ENCODE measurements at regions not wholly inside any gene's neighbourhood (a gene's known extent, or its start where the extent isn't known, plus 50 kb on each side); places are given as distances from the start of the nearest gene placed in this dataset.

DNA sequence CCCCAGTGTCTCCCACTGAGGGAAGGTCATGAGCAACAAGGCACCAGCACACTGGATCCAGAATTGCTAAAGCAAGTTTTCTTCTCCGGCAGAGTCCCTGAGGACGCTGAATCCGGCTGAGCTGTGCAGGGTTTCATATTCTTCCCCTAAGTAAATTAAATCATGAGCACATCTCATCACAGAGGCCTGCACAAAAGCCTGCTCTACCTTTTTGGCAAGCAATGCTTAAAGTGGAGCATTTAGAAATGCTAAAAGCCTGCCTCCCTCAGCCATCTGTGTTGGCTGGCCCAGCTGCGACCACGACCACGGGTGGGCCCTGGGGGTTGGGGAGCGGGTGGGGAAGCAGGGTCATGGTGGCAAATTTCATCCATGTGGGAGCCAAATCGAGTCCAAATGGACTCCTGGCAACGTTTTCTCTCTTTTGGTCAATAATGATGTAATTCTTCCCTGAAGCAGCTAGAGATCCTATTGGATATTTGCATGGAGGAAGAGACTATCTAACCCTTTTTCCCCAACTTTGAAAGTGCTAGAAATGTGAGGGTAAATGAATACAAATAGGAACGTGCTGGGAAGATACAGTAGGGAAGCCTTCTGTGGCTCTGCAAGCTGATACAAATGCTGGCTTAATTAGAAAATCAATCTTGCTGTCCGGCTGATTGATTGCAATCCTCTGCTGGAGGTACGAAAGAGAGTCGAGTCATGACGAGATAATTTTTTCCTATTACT, 532.8 kb upstream of the TBL1XR1 start:
- Histone ChIP-seq H3K4me3 (ENCODE audit: low read depth, low read length) (no peak overlapping the region), H3K27me3 (ENCODE audit: control insufficient read depth, insufficient read depth, low read length) (no peaks in the 10 kb centered on the region), H3K79me2 (no peaks in the 10 kb centered on the region), H3K4me1 (peaks cover 34% of the 10 kb centered on the region), H3K36me3 (ENCODE audit: control insufficient read depth, insufficient read depth, low read length) (no peaks in the 10 kb centered on the region), H3K9me3 (ENCODE audit: control insufficient read depth, low read length) (no peaks in the 10 kb centered on the region), H3K27ac (peak overlapping the region; percentile 74), H3K4me2 (ENCODE audit: low read length) (no peak overlapping the region), H2AFZ (peak overlapping the region; percentile 45), H3K9ac (no peak overlapping the region)
- TF ChIP-seq, protein P1, sequence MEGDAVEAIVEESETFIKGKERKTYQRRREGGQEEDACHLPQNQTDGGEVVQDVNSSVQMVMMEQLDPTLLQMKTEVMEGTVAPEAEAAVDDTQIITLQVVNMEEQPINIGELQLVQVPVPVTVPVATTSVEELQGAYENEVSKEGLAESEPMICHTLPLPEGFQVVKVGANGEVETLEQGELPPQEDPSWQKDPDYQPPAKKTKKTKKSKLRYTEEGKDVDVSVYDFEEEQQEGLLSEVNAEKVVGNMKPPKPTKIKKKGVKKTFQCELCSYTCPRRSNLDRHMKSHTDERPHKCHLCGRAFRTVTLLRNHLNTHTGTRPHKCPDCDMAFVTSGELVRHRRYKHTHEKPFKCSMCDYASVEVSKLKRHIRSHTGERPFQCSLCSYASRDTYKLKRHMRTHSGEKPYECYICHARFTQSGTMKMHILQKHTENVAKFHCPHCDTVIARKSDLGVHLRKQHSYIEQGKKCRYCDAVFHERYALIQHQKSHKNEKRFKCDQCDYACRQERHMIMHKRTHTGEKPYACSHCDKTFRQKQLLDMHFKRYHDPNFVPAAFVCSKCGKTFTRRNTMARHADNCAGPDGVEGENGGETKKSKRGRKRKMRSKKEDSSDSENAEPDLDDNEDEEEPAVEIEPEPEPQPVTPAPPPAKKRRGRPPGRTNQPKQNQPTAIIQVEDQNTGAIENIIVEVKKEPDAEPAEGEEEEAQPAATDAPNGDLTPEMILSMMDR (IDR thresholded peaks at IDR 0.05) = no peak

GRCh38 chr3:177730814-177731213, 533.5 kb upstream of the TBL1XR1 start:
- Histone ChIP-seq H3K4me3 (ENCODE audit: low read depth, low read length) (no peak overlapping the region), H3K36me3 (ENCODE audit: control insufficient read depth, insufficient read depth, low read length) (no peaks in the 10 kb centered on the region), H3K79me2 (no peaks in the 10 kb centered on the region), H3K27me3 (ENCODE audit: control insufficient read depth, insufficient read depth, low read length) (no peaks in the 10 kb centered on the region), H3K27ac (peak overlapping the region; percentile 74), H3K4me1 (peaks cover 27% of the 10 kb centered on the region), H3K9me3 (ENCODE audit: control insufficient read depth, low read length) (no peaks in the 10 kb centered on the region), H3K9ac (no peak overlapping the region), H2AFZ (no peak overlapping the region), H3K4me2 (ENCODE audit: low read length) (no peak overlapping the region)
- TF ChIP-seq, protein P1 (IDR thresholded peaks at IDR 0.05) = no peak

GRCh38 chr3:177731644-177732268, 534.5 kb upstream of the TBL1XR1 start:
- Histone ChIP-seq H3K27me3 (ENCODE audit: control insufficient read depth, insufficient read depth, low read length) (no peaks in the 10 kb centered on the region), H3K27ac (peak overlapping the region; percentile 74)
- TF ChIP-seq, protein P1 (IDR thresholded peaks at IDR 0.05) = no peak

DNA sequence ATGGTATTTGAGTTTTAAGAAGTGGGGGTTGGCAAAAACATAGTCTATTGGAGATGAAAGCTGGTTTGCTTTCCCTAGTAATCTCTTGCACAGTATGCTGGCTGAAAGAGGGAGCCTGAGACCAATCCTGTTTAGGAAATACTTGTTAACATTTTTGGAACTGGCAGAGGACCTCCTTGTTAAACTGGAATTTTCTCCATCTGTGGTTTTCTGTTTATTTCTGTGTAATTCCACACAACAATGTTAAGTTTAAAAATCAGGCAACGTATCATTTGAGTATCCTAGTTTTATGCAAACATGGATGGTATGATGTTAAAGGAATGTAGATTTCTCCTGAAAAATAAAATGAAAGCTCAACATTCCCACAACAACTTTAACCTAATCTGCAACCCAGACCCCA, 536.0 kb upstream of the TBL1XR1 start:
- Histone ChIP-seq H3K9ac (no peak overlapping the region), H3K9me3 (ENCODE audit: control insufficient read depth, low read length) (no peaks in the 10 kb centered on the region), H3K27me3 (ENCODE audit: control insufficient read depth, insufficient read depth, low read length) (no peaks in the 10 kb centered on the region), H3K4me2 (ENCODE audit: low read length) (no peak overlapping the region), H2AFZ (no peak overlapping the region), H3K79me2 (no peaks in the 10 kb centered on the region), H3K4me1 (peaks cover 19% of the 10 kb centered on the region), H3K4me3 (ENCODE audit: low read depth, low read length) (no peak overlapping the region), H3K27ac (peak overlapping the region; percentile 74), H3K36me3 (ENCODE audit: control insufficient read depth, insufficient read depth, low read length) (no peaks in the 10 kb centered on the region)
- TF ChIP-seq, protein P1 (IDR thresholded peaks at IDR 0.05) = no peak

More at GRCh38 chr3:177731644-177732268, 534.5 kb upstream of the TBL1XR1 start:
- H3K4me3 ChIP-seq (ENCODE audit: low read depth, low read length) = no peak overlapping the region
- H3K36me3 ChIP-seq (ENCODE audit: control insufficient read depth, insufficient read depth, low read length) = no peaks in the 10 kb centered on the region
- no peak overlapping the region for H2AFZ ChIP-seq
- H3K4me2 ChIP-seq (ENCODE audit: low read length) = no peak overlapping the region
- H3K9ac ChIP-seq = no peak overlapping the region
- no peaks in the 10 kb centered on the region for H3K9me3 ChIP-seq (ENCODE audit: control insufficient read depth, low read length)
- H3K4me1 ChIP-seq = peaks cover 21% of the 10 kb centered on the region
- H3K79me2 ChIP-seq = no peaks in the 10 kb centered on the region
